Breast epithelium (tissue), 3 donors: ENCODE measurements at regions not wholly inside any gene's neighbourhood (a gene's known extent, or its start where the extent isn't known, plus 50 kb on each side); places are given as distances from the start of the nearest gene placed in this dataset.

Experiments used
- CTCF ChIP-seq, 3 donors: fragments of 450-650 bp; IDR thresholded peaks; one replicate each; pipeline ENCODE4 v1.5.1; 2016 to 2017; ENCODE audit warnings: antibody characterized with exemption in 3 of 3, mild to moderate bottlenecking in 3 of 3, moderate library complexity in 3 of 3
- POLR2A ChIP-seq: fragments of 450-650 bp; IDR thresholded peaks from one replicate; pipeline ENCODE4 v1.6.1; 2016; ENCODE audit warnings: antibody characterized with exemption, mild to moderate bottlenecking, moderate library complexity

- TF ChIP-seq CTCF (IDR thresholded peaks at IDR 0.05) (no peak), POLR2A (no peak)
These were observed 286.1 kb upstream of the KLF6 start for GRCh38 chr10:4070921-4071660.
